Activated CD4-positive, alpha-beta memory T cell treated with anti-CD3 and anti-CD28 coated beads for 36 hours (primary cell): ENCODE measurements at regions not wholly inside any gene's neighbourhood (a gene's known extent, or its start where the extent isn't known, plus 50 kb on each side); places are given as distances from the start of the nearest gene placed in this dataset.

Experiments used
- CTCF ChIA-PET: fragments of 350-600 bp; sonication (Branson Sonifier 250); formaldehyde crosslinking; loops from one replicate; lab custom pipeline; 2021; ENCODE audit warnings: antibody characterized with exemption, inconsistent platforms; lab: Charles Lee
- POLR2A ChIA-PET: fragments of 350-600 bp; sonication (Branson Sonifier 250); formaldehyde crosslinking; loops from one replicate; lab custom pipeline; 2021; ENCODE audit warnings: antibody characterized with exemption; lab: Charles Lee
- DNase-seq: peaks from one replicate; pipeline ENCODE4 v3.0.0-alpha.2; 2020
- H3K27ac Mint-ChIP-seq: one replicate; pipeline ENCODE4 v1.8.0; 2021; ENCODE audit warnings: mixed read lengths
- H3K27me3 Mint-ChIP-seq: one replicate; pipeline ENCODE4 v1.8.0; 2021; ENCODE audit warnings: mixed read lengths
- H3K36me3 Mint-ChIP-seq: one replicate; pipeline ENCODE4 v1.8.0; 2021; ENCODE audit warnings: mixed read lengths
- H3K4me1 Mint-ChIP-seq: one replicate; pipeline ENCODE4 v1.8.0; 2021; ENCODE audit warnings: low read depth, mixed read lengths
- H3K4me3 Mint-ChIP-seq: one replicate; pipeline ENCODE4 v1.8.0; 2021; ENCODE audit warnings: mild to moderate bottlenecking, mixed read lengths
- H3K9me3 Mint-ChIP-seq: one replicate; pipeline ENCODE4 v1.8.0; 2021; ENCODE audit warnings: mixed read lengths
- intact Hi-C: fragments of 100-400 bp; cut with micrococcal nuclease; formaldehyde crosslinking; loops from one replicate; pipeline ENCODE4 v1.15.1; 2023

DNA sequence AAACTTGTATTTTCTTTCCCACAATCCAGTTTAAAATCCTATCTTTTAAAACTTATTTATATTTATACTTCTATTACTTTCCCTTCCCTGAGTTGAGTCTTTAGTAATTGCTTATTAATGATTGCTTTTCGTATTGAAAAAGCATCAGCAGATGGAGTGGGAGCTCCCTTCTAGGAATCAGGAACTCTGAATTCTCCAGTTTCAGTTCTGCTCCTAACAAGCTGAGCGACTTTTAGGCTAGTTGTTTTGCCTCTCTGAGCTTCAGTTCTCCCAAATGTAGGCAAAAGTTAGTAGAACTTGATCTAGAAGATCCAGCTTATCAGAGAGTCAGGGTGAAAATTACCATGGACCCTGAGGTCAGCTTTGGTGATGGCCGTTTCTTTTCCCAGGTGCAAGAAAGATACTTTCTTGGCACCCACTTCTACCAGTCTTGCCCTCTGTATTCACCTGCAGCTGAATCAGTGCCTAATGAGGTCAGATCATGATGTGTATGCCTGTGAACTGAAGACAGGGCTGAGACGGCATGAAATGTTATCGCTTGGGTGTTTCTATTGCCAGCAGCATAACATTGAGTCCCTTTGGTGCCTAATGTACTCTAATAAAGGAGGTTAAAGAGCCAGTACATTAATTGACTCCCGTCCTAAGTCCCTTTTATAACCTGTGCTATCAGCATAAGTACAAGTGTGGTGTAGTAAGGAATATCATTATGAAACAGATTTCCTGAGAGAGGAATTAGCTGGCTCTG is 194.5 kb upstream of the TBC1D5 start:
- Mint-ChIP-seq H3K27me3 (peaks cover 4% of the 10 kb centered on the region), H3K9me3 (no peaks in the 10 kb centered on the region)
- CTCF ChIA-PET, result no interaction called here

DNA sequence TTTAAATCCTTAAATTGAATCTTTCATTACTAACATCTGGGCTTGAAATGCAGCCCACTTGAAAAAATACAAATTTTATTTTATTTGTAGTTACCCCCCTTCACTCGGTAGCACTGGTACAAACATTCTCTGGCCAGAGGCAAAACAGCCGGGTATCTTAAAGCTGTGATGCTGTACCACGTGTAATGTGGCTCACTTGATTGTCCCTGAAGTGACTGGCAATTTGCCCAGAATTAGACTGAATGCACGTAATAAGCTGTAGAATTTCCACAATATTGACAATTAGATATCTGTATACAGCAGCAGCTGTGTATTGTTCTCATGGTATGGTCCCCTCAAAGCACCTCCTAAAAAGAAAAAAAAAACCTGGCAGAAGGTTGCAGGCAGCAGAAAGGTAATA is 192.8 kb upstream of the TBC1D5 start:
- intact Hi-C loops, result no loop called here
- CTCF ChIA-PET, result no interaction called here
- Mint-ChIP-seq H3K36me3 (no peaks in the 10 kb centered on the region), H3K4me1 (no peaks in the 10 kb centered on the region), H3K9me3 (no peaks in the 10 kb centered on the region), H3K27ac (no peak overlapping the region), H3K27me3 (peaks cover 4% of the 10 kb centered on the region), H3K4me3 (no peak overlapping the region)
- POLR2A ChIA-PET, result interaction anchor here (0.7 kb wide), 1 partner anchor 23 kb away, joined by 3 read pairs; no protein-coding TSS in a partner anchor
- no peak for DNase-seq

More for the DNA sequence above, 194.5 kb upstream of the TBC1D5 start:
- no peak for DNase-seq
- Mint-ChIP-seq H3K4me1 (no peaks in the 10 kb centered on the region), H3K4me3 (no peak overlapping the region), H3K27ac (no peak overlapping the region), H3K36me3 (no peaks in the 10 kb centered on the region)
- intact Hi-C loops, result no loop called here
- POLR2A ChIA-PET, result no interaction called here

DNA sequence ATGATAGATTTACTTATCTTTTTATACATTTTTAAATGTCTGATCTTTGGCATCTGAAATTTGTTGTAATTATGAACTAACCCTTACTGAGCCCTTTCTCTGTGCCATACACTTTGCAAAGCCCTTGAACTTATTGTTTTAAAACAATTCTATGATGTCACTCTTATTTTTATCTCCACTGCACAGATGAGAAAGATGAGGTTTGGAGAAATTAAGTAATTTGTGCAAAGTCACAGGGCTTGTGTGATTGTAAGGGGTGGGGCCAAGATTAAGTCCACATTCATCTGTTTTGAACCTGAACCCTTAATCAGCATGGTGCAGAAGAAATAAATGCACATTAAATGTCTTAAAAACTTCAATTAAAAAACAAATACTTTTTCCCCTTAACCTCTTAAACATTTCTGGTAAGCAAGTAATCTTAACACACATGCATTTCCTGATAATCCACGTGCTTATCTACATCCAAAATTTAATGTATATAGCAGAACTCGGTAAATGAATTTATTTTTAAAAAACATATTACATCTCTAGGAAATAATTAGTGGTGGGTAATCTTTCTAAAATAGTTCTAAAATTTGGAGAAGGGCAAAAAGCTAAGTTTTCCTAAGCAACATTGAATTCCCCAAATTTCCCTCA is 189.8 kb upstream of the TBC1D5 start:
- POLR2A ChIA-PET, result no interaction called here
- no peak for DNase-seq
- intact Hi-C loops, result no loop called here
- peaks cover 6% of the 10 kb centered on the region for H3K27me3 Mint-ChIP-seq
- no peaks in the 10 kb centered on the region for H3K36me3 Mint-ChIP-seq
- no peaks in the 10 kb centered on the region for H3K4me1 Mint-ChIP-seq
- no peaks in the 10 kb centered on the region for H3K9me3 Mint-ChIP-seq
- CTCF ChIA-PET, result no interaction called here
- H3K27ac Mint-ChIP-seq, result no peak overlapping the region
- no peak overlapping the region for H3K4me3 Mint-ChIP-seq

DNA sequence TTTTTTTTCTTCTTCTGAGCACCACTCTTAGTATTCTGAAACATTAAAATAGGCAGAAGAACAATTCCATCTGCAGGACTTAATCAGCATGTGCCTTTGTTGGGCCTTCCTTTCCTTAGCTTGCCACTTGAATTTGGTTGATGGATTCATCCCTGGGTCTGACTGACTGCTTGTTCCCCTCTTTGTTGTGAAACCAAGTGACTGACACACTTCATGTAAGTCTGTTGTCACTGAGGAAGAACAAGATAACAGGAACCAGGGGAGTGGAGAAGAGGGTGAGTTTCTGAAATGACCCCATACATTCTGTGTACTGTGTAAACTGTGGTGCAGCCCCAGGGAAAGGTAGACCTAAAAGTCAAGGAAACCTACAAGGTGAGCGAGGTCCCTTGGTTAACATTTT is 188.7 kb upstream of the TBC1D5 start:
- no peak for DNase-seq
- no peaks in the 10 kb centered on the region for H3K4me1 Mint-ChIP-seq
- no peaks in the 10 kb centered on the region for H3K36me3 Mint-ChIP-seq
- H3K27me3 Mint-ChIP-seq, result peaks cover 6% of the 10 kb centered on the region
- H3K4me3 Mint-ChIP-seq, result no peak overlapping the region
- no peak overlapping the region for H3K27ac Mint-ChIP-seq
- intact Hi-C loops, result no loop called here
- H3K9me3 Mint-ChIP-seq, result no peaks in the 10 kb centered on the region
- CTCF ChIA-PET, result no interaction called here
- POLR2A ChIA-PET, result no interaction called here

DNA sequence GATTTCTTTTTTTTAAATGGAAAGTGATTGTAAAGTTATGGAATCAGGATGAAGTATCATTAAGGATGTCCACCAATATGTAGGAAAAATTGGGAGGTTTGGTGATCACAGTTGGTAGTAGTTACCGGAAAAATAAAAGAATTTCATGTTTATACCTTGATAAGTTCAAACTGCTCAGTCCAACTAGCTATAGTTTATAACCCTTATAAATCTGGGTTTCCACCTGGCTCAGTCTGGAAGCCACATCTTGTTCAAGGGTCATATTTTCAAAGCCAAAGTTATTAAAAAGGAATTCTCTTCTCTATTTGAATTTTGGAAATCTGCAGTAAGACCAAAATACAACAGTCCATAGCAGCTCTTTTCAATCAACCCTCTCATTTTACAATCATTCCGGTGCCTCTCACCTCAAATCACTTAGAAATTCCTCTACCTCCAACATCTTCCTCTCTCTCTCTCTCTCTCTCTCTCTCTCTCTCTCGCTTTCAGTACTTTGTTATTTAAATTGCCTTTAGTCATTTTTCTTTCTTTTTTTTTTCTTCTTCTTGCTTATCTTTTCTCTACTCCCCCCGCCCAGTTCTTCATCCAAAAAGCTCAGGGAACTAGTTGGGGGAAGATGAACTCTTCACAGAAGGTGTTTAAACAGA is 186.2 kb upstream of the TBC1D5 start:
- intact Hi-C loops, result no loop called here
- Mint-ChIP-seq H3K27ac (no peak overlapping the region), H3K36me3 (no peaks in the 10 kb centered on the region), H3K4me1 (no peaks in the 10 kb centered on the region), H3K4me3 (no peak overlapping the region), H3K9me3 (no peaks in the 10 kb centered on the region), H3K27me3 (peaks cover 2% of the 10 kb centered on the region)
- DNase-seq, result no peak
- POLR2A ChIA-PET, result no interaction called here
- CTCF ChIA-PET, result interaction anchor here (0.7 kb wide), 1 partner anchor 156 kb away, joined by 3 read pairs; no protein-coding TSS in a partner anchor

DNA sequence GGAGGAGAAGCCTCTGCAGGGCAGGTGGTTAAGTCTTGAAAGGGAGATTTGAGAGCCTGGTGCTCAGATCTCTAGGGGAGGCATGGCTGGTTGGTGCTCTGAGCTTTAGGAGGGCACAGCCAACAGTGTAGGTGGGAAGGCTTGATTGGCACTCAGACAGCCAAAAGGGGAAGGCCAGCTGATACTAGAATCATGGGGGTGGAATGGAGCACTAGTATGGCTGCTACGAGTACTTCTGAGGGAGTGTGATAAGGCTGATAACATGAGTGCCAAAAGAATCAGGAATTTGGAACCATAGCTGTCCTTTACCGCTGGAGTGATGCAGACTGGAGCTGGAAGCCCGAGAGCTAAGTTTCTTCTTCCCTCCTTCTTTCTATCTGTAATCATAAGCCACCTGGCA is 184.6 kb upstream of the TBC1D5 start:
- Mint-ChIP-seq H3K27me3 (peaks cover 2% of the 10 kb centered on the region), H3K27ac (no peak overlapping the region), H3K36me3 (no peaks in the 10 kb centered on the region), H3K4me1 (no peaks in the 10 kb centered on the region), H3K4me3 (no peak overlapping the region), H3K9me3 (no peaks in the 10 kb centered on the region)
- ChIA-PET POLR2A (no interaction called here), CTCF (no interaction called here)
- no peak for DNase-seq
- intact Hi-C loops, result no loop called here

DNA sequence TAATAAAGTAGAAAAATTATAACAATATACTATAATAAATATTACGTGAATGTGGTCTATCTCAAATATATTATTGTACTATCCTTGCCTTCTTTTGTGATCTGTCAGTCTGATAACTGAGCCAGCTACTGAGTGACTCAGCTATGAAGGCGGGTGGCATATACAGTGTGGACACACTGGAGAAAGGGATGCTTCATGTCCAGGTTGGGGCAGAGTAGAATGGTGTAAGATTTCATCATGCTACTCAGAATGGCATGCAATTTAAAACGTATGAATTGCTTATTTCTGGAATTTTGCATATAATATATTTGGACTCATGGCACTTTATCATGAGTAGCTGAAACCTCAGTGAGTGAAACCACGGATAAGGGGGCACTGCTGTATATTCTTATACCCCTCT is 172.9 kb upstream of the TBC1D5 start:
- H3K27ac Mint-ChIP-seq, result no peak overlapping the region
- H3K4me1 Mint-ChIP-seq, result no peaks in the 10 kb centered on the region
- ChIA-PET POLR2A (no interaction called here), CTCF (no interaction called here)
- DNase-seq, result no peak
- H3K4me3 Mint-ChIP-seq, result no peak overlapping the region
- no peaks in the 10 kb centered on the region for H3K9me3 Mint-ChIP-seq
- H3K27me3 Mint-ChIP-seq, result peaks cover 12% of the 10 kb centered on the region
- no peaks in the 10 kb centered on the region for H3K36me3 Mint-ChIP-seq
- intact Hi-C loops, result no loop called here

DNA sequence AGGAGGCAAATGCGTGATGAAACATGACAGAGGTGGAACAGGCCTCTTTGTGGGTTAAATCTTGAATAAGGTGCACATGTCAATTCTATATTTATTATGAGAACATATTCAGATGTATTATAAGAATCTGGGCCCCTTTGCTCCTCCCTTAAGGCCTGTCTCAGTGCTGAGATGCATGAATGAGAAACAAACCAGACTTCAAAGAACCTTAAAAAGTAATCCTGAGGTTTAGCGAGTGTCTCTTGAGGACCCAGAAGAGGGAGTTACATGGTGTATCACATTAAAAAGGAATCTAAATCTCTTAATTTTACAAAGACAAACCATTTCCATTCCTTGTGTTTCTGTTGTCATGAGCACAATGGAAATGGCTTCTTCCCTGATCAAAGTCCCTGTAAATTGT is 170.9 kb upstream of the TBC1D5 start:
- DNase-seq, result no peak
- CTCF ChIA-PET, result no interaction called here
- H3K27ac Mint-ChIP-seq, result no peak overlapping the region
- H3K36me3 Mint-ChIP-seq, result no peaks in the 10 kb centered on the region
- POLR2A ChIA-PET, result no interaction called here
- no peaks in the 10 kb centered on the region for H3K4me1 Mint-ChIP-seq
- H3K4me3 Mint-ChIP-seq, result no peak overlapping the region
- peaks cover 12% of the 10 kb centered on the region for H3K27me3 Mint-ChIP-seq
- intact Hi-C loops, result no loop called here
- no peaks in the 10 kb centered on the region for H3K9me3 Mint-ChIP-seq

DNA sequence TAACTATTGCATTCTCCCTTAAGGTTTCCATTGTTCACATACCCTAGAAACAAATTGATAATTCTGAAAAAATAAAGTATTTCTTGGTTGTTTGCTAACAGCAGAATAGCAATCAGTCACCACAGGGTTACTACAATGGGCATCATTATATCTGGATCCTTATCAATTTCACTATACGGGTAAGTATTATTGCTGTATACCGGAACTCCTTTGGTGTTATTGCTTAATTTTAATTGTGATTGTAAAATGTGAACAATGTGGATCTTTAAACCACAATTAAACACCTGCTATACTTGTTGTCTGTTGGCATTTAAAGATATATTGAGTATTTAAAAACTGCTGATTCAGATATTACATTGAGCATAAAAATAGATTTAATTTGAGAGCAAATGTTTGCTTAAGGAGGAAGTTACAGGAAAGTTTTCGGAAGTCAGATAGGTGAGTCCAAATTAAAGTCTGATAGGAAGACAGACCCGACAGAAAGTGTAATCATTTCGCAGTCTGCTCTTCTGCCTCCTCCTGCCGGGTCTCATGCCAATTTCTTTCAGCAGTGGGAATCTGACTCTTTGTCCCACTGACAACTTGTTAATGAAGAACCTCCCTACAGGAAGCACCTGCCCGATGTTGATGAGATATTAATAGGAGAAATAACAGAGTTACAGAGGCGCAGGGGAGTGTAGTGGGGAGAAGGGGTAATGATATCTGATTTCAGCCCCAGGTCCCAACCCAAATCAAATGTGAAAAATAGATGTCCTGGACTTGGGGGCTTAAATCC is 169.7 kb upstream of the TBC1D5 start:
- no peak overlapping the region for H3K4me3 Mint-ChIP-seq
- POLR2A ChIA-PET, result no interaction called here
- DNase-seq, result no peak
- peaks cover 9% of the 10 kb centered on the region for H3K27me3 Mint-ChIP-seq
- CTCF ChIA-PET, result no interaction called here
- H3K27ac Mint-ChIP-seq, result no peak overlapping the region
- H3K9me3 Mint-ChIP-seq, result no peaks in the 10 kb centered on the region
- intact Hi-C loops, result no loop called here
- H3K36me3 Mint-ChIP-seq, result no peaks in the 10 kb centered on the region
- H3K4me1 Mint-ChIP-seq, result no peaks in the 10 kb centered on the region

DNA sequence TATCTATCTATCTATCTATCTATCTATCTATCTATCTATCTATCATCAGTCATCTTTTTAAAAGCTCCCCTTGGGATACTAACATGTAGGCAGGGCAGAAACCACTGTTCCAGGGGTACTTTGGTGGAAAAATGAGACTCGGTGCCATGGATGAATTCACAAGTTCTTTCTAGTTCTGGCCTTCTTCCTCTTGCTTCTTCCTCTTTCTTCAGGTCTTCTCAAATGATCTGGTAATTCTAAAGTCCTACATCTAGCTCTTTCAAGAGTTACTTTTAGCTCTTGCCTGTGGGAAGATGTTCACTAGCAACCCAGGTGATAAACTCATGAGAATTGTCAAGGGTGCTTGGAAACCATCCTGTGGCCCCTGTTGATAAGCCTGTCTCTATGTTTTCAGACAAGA is 168.5 kb upstream of the TBC1D5 start:
- H3K27ac Mint-ChIP-seq, result no peak overlapping the region
- H3K36me3 Mint-ChIP-seq, result no peaks in the 10 kb centered on the region
- no peak for DNase-seq
- ChIA-PET CTCF (no interaction called here), POLR2A (no interaction called here)
- no peak overlapping the region for H3K4me3 Mint-ChIP-seq
- H3K4me1 Mint-ChIP-seq, result no peaks in the 10 kb centered on the region
- intact Hi-C loops, result no loop called here
- no peaks in the 10 kb centered on the region for H3K9me3 Mint-ChIP-seq
- H3K27me3 Mint-ChIP-seq, result peaks cover 9% of the 10 kb centered on the region

DNA sequence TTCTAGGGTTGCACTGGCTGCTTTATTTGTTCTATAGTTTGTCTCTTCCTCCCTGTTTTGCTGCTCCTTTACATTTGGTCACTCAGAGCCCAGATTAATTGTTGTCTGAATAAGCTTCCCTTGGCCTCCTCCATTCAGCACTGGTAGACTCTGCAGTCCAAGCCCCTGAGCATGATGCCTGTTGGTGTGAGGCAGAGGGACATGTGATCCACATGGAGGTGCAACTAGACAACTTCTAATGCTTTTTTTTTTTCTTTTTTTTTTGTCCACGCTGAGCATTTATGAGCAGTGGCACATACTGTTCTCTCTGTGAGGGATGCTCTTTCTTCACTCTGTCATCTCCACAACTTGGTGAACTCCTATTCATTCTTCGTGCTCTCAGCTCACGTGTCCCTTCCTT is 167.3 kb upstream of the TBC1D5 start:
- H3K4me1 Mint-ChIP-seq, result no peaks in the 10 kb centered on the region
- intact Hi-C loops, result no loop called here
- H3K9me3 Mint-ChIP-seq, result no peaks in the 10 kb centered on the region
- H3K27me3 Mint-ChIP-seq, result peaks cover 9% of the 10 kb centered on the region
- ChIA-PET POLR2A (no interaction called here), CTCF (no interaction called here)
- no peak overlapping the region for H3K27ac Mint-ChIP-seq
- H3K36me3 Mint-ChIP-seq, result no peaks in the 10 kb centered on the region
- H3K4me3 Mint-ChIP-seq, result no peak overlapping the region
- no peak for DNase-seq
